GM19025 (cell line): ENCODE measurements at regions not wholly inside any gene's neighbourhood (a gene's known extent, or its start where the extent isn't known, plus 50 kb on each side); places are given as distances from the start of the nearest gene placed in this dataset.
"Not testable (repeated sequence)": the region's sequence is repeated elsewhere in the genome, so short reads cannot be mapped to it uniquely, and the experiment has no call there.

Source experiments
- ATAC-seq: cut with Tn5 transposase; IDR thresholded peaks from one replicate; pipeline ENCODE4 v1.9.1; 2021; ENCODE audit warnings: mild to moderate bottlenecking, low read depth, moderate library complexity; ENCODE audit not compliant: unreplicated experiment

GRCh38 chr1:213452501-213452900 is 401.5 kb downstream of the RPS6KC1 start:
- no peak for ATAC-seq

GRCh38 chr1:213457186-213457585 is 406.1 kb downstream of the RPS6KC1 start:
- ATAC-seq, result no peak

- no peak for ATAC-seq
Measured at GRCh38 chr1:213457733-213458132, 406.7 kb downstream of the RPS6KC1 start.

GRCh38 chr1:213462374-213462773 is 411.3 kb downstream of the RPS6KC1 start:
- not testable (repeated sequence) for ATAC-seq

DNA sequence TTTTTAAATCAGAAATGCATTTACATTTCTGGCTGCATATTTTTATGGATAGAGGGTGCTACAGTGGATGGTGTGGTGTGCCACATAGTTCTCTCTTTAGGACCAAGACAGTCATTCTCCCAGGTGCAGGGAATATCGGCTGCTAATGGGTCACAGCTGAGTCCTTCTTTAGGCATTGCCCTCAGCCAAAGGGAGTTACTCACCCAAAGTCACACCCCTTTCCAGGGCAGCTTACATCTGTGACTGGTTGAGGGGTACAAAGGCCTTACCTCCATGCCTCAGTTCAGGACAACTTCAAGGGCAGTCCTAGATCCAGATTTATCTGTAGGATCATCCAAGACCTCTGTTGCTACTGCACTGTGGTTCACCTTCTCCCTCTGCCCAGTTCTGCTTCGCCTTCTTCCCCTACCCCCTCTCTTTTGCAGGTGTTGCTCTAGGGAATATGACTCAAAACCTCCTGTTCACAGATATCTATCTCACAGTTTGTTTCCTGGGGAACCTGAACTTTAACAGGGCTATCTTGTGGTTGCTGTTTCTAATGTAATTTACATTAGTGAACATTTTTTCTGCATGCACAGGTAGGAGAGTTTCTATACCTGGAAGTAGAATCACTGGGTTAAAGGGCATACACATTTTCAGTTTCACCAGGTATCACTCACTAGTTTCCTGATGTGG is 413.9 kb downstream of the RPS6KC1 start:
- ATAC-seq, result no peak

GRCh38 chr1:213466541-213466940 is 415.5 kb downstream of the RPS6KC1 start:
- no peak for ATAC-seq

GRCh38 chr1:213474054-213474453 is 423.0 kb downstream of the RPS6KC1 start:
- no peak for ATAC-seq

GRCh38 chr1:213481395-213481794 is 430.4 kb downstream of the RPS6KC1 start:
- no peak for ATAC-seq

DNA sequence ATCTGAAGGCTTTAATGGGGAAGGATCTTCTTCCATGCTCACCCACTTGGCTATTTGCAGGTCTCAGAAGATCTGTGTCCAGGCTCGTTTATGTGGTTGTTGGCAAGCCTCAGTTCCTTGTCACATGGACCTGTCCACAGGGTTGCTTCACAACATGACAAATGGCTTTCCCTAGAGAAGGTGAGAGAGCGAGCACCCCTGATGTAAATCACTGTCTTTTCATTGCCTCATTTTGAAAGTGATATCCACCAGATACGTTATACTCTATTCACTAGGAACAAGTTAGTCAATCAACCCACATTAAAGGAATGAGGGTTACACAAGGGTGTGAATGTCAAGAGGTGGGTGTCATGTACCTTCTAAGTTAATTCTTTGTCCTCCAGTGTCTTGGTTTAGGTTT is 433.3 kb downstream of the RPS6KC1 start:
- ATAC-seq, result no peak

DNA sequence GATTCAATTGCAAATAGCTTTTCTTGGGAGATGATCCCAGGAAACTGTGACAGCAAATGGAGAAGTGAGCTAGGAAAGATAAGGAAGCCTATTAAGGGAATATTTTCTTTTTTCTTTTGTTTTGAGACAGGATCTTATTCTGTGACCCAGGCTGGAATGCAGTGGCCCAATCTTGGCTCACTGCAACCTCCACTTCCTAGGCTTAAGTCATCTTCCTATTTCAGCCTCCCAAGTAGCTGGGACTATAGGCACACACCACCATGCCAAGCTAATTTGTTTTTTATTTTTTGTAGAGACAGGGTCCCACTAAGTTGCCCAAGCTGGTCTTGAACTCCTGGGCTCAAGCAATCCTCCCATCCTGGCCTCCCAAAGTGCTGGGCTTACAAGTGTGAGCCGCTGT is 433.7 kb downstream of the RPS6KC1 start:
- no peak for ATAC-seq

GRCh38 chr1:213486488-213486887 is 435.4 kb downstream of the RPS6KC1 start:
- no peak for ATAC-seq

DNA sequence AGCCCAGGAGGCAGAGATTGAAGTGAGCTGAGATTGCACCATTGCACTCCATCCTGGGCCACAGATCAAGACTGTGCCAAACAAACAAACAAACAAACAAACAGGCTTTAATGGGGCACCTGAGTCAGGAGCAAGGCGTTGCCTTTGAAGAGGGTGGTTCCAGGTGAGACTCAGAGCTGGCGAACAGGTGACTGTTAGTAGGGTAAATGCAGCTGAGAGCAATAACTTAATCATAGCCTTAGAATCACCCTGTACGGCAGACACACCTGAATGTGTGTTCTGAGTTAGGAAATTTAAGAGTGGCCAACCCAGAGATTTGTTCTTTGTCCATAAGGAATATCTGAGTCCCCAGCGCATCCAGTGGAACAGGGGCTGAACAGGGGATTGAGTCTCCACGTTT is 440.4 kb downstream of the RPS6KC1 start:
- no peak for ATAC-seq

DNA sequence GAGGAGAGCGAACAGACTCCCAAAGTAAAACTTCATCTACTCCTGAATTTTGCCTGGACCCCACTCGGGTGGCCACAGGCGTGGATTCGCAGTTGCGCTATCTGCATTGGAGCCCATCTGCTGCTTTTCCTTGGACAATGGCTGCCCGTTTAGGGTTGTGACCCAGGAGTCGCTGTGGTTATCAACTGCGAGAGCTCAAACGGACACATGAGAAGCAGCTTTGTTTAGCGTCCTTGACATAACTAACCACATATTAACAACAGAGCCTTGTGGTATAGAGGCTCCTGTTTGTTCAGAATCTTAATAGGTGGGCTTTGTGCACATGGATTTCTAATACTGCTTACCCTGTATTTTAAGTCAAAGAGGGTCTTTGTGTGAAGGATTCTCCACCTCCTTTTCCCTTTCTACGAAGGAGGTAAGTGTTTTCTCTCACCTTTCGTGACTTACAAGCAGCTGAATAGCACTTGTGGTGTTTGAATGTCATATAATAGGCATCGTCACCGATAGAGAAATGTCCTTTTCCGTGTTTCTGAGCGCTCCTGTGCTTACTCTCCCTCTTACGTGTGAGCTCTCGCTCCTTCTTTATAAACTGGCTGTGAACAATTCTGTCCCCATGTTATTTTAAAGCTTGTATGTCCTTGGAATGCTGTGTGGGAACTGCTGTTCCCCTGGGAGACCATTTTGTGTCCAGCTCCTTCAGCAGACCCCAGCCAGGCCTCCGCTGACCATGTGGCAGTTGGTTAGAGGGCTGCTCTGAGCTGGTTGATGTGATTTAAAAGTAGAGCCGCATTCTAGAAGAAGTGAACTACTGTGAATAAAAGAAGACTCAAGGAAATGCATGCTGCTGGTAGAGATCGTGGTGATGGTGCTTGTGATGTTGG is 441.4 kb downstream of the RPS6KC1 start:
- ATAC-seq, result no peak

DNA sequence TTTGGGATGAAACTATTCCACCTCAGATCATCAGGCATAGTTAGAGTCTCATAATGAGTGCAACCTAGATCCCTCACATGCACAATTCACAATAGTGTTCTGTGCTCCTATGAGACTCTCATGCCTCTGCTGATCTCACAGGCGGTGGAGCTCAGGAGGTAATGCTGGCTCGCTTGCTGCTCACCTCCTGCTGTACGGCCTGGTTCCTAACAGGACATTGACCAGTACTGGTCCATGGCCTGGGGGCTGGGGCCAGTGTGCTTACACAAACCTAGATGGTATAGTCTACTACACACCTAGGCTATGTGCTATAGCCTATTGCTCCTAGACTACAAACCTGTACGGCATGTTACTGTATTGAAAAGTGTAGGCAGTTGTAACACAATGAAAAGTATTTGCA is 448.4 kb downstream of the RPS6KC1 start:
- ATAC-seq, result no peak

DNA sequence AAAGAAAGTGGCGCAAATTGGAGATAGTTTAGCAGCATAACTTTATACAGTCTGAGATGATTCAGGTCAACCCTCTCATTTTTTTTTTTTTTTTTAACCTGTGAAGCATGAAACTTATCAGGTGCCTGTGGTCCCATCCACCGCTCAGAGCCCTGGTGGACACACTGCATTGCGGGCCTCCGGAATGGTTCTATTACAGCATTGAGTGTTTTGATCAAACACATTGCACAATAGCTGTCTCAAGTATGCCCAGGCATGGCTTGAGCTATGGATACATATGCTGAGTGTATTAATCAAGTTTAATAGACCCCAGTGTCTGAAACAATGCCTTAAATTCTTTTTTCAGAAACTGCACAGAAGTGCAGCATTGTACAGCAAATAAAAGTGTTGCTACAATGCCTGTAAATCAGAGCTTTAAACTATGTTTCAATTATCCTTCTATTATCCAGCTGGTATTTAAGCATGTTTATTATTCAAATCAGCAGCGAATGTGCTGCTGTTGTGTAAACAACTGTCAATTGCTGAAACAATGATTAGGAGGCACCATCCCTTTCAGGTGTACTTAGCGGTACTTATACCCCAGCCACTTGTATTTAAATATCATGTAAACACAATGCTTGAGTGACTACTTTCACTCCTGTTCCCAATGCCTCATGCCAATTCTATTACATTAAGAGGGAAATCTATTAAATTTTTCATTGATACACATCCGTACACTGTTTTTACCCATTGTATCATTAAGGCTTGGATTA is 456.6 kb downstream of the RPS6KC1 start:
- ATAC-seq, result no peak

GRCh38 chr1:213511173-213511572 is 460.1 kb downstream of the RPS6KC1 start:
- no peak for ATAC-seq

DNA sequence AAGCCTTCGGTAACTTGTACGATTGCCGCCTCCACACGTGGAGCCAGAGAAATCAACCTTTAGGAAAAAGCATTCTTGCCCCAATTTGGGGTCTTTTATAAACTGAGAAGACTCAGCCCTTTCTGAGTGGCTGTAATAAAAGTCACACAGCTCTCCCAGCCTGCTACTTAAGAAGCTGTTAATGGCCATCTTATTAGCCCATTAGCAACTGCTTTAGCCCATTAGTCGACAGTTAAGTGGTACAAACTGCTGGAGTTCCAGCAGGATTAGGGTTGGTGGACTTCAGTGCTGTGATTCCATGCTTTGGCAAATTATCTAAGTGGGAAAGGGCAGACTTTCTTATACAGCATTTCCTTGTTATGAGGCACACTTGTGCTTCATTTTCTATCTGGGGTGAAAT is 461.3 kb downstream of the RPS6KC1 start:
- no peak for ATAC-seq

GRCh38 chr1:213513006-213513405 is 462.0 kb downstream of the RPS6KC1 start:
- no peak for ATAC-seq

DNA sequence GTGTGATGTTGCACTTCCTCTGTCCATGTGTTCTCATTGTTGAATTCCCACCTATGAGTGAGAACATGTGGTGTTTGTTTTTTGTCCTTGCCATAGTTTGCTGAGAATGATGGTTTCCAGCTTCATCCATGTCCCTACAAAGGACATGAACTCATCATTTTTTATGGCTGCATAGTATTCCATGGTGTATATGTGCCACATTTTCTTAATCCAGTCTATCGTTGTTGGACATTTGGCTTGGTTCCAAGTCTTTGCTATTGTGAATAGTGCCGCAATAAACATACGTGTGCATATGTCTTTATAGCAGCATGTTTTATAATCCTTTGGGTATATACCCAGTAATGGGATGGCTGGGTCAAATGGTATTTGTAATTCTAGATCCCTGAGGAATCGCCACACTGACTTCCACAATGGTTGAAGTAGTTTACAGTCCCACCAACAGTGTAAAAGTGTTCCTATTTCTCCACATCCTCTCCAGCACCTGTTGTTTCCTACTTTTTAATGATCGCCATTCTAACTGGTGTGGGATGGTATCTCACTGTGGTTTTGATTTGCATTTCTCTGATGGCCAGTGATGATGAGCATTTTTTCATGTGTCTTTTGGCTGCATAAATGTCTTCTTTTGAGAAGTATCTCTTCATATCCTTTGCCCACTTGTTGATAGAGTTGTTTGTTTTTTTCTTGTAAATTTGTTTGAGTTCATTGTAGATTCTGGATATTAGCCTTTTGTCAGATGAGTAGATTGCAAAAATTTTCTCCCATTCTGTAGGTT is 463.6 kb downstream of the RPS6KC1 start:
- ATAC-seq, result not testable (repeated sequence)

- no peak for ATAC-seq
Measured at GRCh38 chr1:213519098-213519497, 468.1 kb downstream of the RPS6KC1 start.
